ENCODE measurements at regions not wholly inside any gene's neighbourhood (a gene's known extent, or its start where the extent isn't known, plus 50 kb on each side); places are given as distances from the start of the nearest gene placed in this dataset.

- peaks cover 12% of the 10 kb centered on the region for H3K9me3 Mint-ChIP-seq
- H3K4me3 Mint-ChIP-seq, result no peak overlapping the region
- H3K27ac Mint-ChIP-seq (ENCODE audit: unreplicated experiment), result no peak overlapping the region
Measured at GRCh38 chr22:47379037-47379436, 616.6 kb downstream of the TBC1D22A start.

GRCh38 chr22:47377926-47378560 is 615.6 kb downstream of the TBC1D22A start:
- peaks cover 7% of the 10 kb centered on the region for H3K9me3 Mint-ChIP-seq
- peaks cover 6% of the 10 kb centered on the region for H3K27me3 Mint-ChIP-seq (ENCODE audit: low read depth)

More at GRCh38 chr22:47379037-47379436, 616.6 kb downstream of the TBC1D22A start:
- no peak for TF ChIP-seq CTCF (conservative IDR thresholded peaks at IDR 0.05)
- Mint-ChIP-seq H3K36me3 (ENCODE audit: low read depth) (peaks cover 5% of the 10 kb centered on the region), H3K27me3 (ENCODE audit: low read depth) (peaks cover 10% of the 10 kb centered on the region), H3K4me1 (no peaks in the 10 kb centered on the region)
- no peak for DNase-seq (ENCODE audit: low read depth, low spot score)

GRCh38 chr22:47376901-47377505 is 614.6 kb downstream of the TBC1D22A start:
- Mint-ChIP-seq H3K9me3 (peaks cover 7% of the 10 kb centered on the region), H3K27me3 (ENCODE audit: low read depth) (peaks cover 5% of the 10 kb centered on the region), H3K27ac (ENCODE audit: unreplicated experiment) (no peak overlapping the region), H3K36me3 (ENCODE audit: low read depth) (peaks cover 5% of the 10 kb centered on the region), H3K4me3 (no peak overlapping the region), H3K4me1 (no peaks in the 10 kb centered on the region)
- no peak for DNase-seq (ENCODE audit: low read depth, low spot score)
- no peak for TF ChIP-seq CTCF (conservative IDR thresholded peaks at IDR 0.05)

More at GRCh38 chr22:47377926-47378560, 615.6 kb downstream of the TBC1D22A start:
- Mint-ChIP-seq H3K27ac (ENCODE audit: unreplicated experiment) (no peak overlapping the region), H3K4me1 (no peaks in the 10 kb centered on the region), H3K4me3 (no peak overlapping the region), H3K36me3 (ENCODE audit: low read depth) (peaks cover 5% of the 10 kb centered on the region)
- TF ChIP-seq CTCF (conservative IDR thresholded peaks at IDR 0.05), result no peak
- DNase-seq (ENCODE audit: low read depth, low spot score), result no peak

- Mint-ChIP-seq H3K36me3 (ENCODE audit: low read depth) (peaks cover 5% of the 10 kb centered on the region), H3K4me3 (no peak overlapping the region), H3K27ac (ENCODE audit: unreplicated experiment) (no peak overlapping the region), H3K27me3 (ENCODE audit: low read depth) (peaks cover 5% of the 10 kb centered on the region), H3K9me3 (peaks cover 7% of the 10 kb centered on the region), H3K4me1 (no peaks in the 10 kb centered on the region)
- TF ChIP-seq CTCF (conservative IDR thresholded peaks at IDR 0.05), result no peak
- no peak for DNase-seq (ENCODE audit: low read depth, low spot score)
Measured at GRCh38 chr22:47376322-47376700, 613.9 kb downstream of the TBC1D22A start.

- no peak for DNase-seq (ENCODE audit: low read depth, low spot score)
- H3K27ac Mint-ChIP-seq (ENCODE audit: unreplicated experiment), result no peak overlapping the region
- H3K9me3 Mint-ChIP-seq, result peaks cover 6% of the 10 kb centered on the region
- H3K4me3 Mint-ChIP-seq, result no peak overlapping the region
- TF ChIP-seq CTCF (conservative IDR thresholded peaks at IDR 0.05), result no peak
- peaks cover 5% of the 10 kb centered on the region for H3K36me3 Mint-ChIP-seq (ENCODE audit: low read depth)
- H3K27me3 Mint-ChIP-seq (ENCODE audit: low read depth), result peaks cover 4% of the 10 kb centered on the region
- no peaks in the 10 kb centered on the region for H3K4me1 Mint-ChIP-seq
Measured at GRCh38 chr22:47375621-47376321, 613.3 kb downstream of the TBC1D22A start.

All from neural crest cell (in vitro differentiated cells).